SK-N-SH treated with all-trans-retinoic acid at 6 μM for 48 hours (cell line): ENCODE measurements at regions not wholly inside any gene's neighbourhood (a gene's known extent, or its start where the extent isn't known, plus 50 kb on each side); places are given as distances from the start of the nearest gene placed in this dataset.

Experiments
- ATAC-seq: fragments of 200-7000 bp; cut with Tn5 transposase; 3 replicates; pipeline ENCODE4 v1.9.1; 2020; ENCODE audit warnings: mild to moderate bottlenecking, moderate library complexity
- ARNTL ChIP-seq: fragments of 450-650 bp; formaldehyde crosslinking; IDR thresholded peaks from 2 replicates; pipeline ENCODE4 v1.5.0; 2020; ENCODE audit warnings: low read depth, mild to moderate bottlenecking, moderate library complexity, borderline replicate concordance
- BACH2 ChIP-seq: fragments of 250-450 bp; sonication (Bioruptor Pico); IDR thresholded peaks from 2 replicates; pipeline ENCODE4 v1.9.0; 2021; ENCODE audit warnings: mild to moderate bottlenecking, borderline replicate concordance
- CSDC2 ChIP-seq: fragments of 250-450 bp; sonication (Bioruptor Pico); IDR thresholded peaks from 2 replicates; pipeline ENCODE4 v1.5.0; 2020; ENCODE audit warnings: mild to moderate bottlenecking, moderate library complexity
- GLIS3 ChIP-seq: fragments of 250-450 bp; sonication (Bioruptor Pico); IDR thresholded peaks from 2 replicates; pipeline ENCODE4 v1.5.0; 2020; ENCODE audit warnings: mild to moderate bottlenecking, moderate library complexity
- ISL1 ChIP-seq: fragments of 250-450 bp; sonication (Bioruptor Pico); IDR thresholded peaks from 2 replicates; pipeline ENCODE4 v2.1.2; 2022; ENCODE audit warnings: mild to moderate bottlenecking, moderate library complexity
- OSR1 ChIP-seq: fragments of 250-450 bp; sonication (Bioruptor Pico); IDR thresholded peaks from 2 replicates; pipeline ENCODE4 v1.8.0; 2022; ENCODE audit warnings: moderate library complexity, mild to moderate bottlenecking, inconsistent platforms
- PATZ1 ChIP-seq: fragments of 250-450 bp; sonication (Bioruptor Pico); IDR thresholded peaks from 2 replicates; pipeline ENCODE4 v1.8.0; 2020; ENCODE audit warnings: mild to moderate bottlenecking, moderate library complexity, borderline replicate concordance
- PPARA ChIP-seq: fragments of 250-450 bp; sonication (Bioruptor Pico); IDR thresholded peaks from 2 replicates; pipeline ENCODE4 v1.5.0; 2020; ENCODE audit warnings: mild to moderate bottlenecking, borderline replicate concordance
- RARB ChIP-seq: fragments of 250-450 bp; sonication (Bioruptor Pico); IDR thresholded peaks from 2 replicates; pipeline ENCODE4 v1.8.0; 2021; ENCODE audit warnings: mild to moderate bottlenecking, moderate library complexity
- SNAI2 ChIP-seq: fragments of 250-450 bp; sonication (Bioruptor Pico); IDR thresholded peaks from 2 replicates; pipeline ENCODE4 v1.5.0; 2020; ENCODE audit warnings: mild to moderate bottlenecking, moderate library complexity
- TOX ChIP-seq: fragments of 250-450 bp; sonication (Bioruptor Pico); IDR thresholded peaks from 2 replicates; pipeline ENCODE4 v1.8.0; 2021; ENCODE audit warnings: mild to moderate bottlenecking, moderate library complexity, borderline replicate concordance
- ZC3H10 ChIP-seq: fragments of 250-450 bp; sonication (Bioruptor Pico); IDR thresholded peaks from 2 replicates; pipeline ENCODE4 v1.5.1; 2021; ENCODE audit warnings: mild to moderate bottlenecking, moderate library complexity
- ZNF565 ChIP-seq: fragments of 450-650 bp; formaldehyde crosslinking; conservative IDR thresholded peaks from 2 replicates; pipeline ENCODE4 v1.5.0; 2020; ENCODE audit warnings: low read depth, mild to moderate bottlenecking, moderate library complexity
- ZNF8 ChIP-seq: fragments of 450-650 bp; formaldehyde crosslinking; IDR thresholded peaks from 2 replicates; pipeline ENCODE4 v1.5.0; 2020; ENCODE audit warnings: mild to moderate bottlenecking, moderate library complexity
- TF ChIP-seq, protein P1 (sequence below): fragments of 250-450 bp; sonication (Bioruptor Pico); IDR thresholded peaks from 2 replicates; pipeline ENCODE4 v1.5.0; 2020; ENCODE audit warnings: mild to moderate bottlenecking, moderate library complexity

- no peak for ATAC-seq
- no peak for TF ChIP-seq SNAI2 (CRISPR knock-in tag)
- TF ChIP-seq, protein P1, sequence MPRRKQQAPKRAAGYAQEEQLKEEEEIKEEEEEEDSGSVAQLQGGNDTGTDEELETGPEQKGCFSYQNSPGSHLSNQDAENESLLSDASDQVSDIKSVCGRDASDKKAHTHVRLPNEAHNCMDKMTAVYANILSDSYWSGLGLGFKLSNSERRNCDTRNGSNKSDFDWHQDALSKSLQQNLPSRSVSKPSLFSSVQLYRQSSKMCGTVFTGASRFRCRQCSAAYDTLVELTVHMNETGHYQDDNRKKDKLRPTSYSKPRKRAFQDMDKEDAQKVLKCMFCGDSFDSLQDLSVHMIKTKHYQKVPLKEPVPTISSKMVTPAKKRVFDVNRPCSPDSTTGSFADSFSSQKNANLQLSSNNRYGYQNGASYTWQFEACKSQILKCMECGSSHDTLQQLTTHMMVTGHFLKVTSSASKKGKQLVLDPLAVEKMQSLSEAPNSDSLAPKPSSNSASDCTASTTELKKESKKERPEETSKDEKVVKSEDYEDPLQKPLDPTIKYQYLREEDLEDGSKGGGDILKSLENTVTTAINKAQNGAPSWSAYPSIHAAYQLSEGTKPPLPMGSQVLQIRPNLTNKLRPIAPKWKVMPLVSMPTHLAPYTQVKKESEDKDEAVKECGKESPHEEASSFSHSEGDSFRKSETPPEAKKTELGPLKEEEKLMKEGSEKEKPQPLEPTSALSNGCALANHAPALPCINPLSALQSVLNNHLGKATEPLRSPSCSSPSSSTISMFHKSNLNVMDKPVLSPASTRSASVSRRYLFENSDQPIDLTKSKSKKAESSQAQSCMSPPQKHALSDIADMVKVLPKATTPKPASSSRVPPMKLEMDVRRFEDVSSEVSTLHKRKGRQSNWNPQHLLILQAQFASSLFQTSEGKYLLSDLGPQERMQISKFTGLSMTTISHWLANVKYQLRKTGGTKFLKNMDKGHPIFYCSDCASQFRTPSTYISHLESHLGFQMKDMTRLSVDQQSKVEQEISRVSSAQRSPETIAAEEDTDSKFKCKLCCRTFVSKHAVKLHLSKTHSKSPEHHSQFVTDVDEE (CRISPR knock-in tag) = no peak
- TF ChIP-seq CSDC2 = no peak
- no peak for TF ChIP-seq ZC3H10 (CRISPR knock-in tag)
- no peak for TF ChIP-seq OSR1 (CRISPR knock-in tag)
- TF ChIP-seq PATZ1 (CRISPR knock-in tag) = no peak
- no peak for TF ChIP-seq ISL1 (CRISPR knock-in tag)
- no peak for TF ChIP-seq GLIS3
- TF ChIP-seq ZNF565 (CRISPR knock-in tag) = no peak
- no peak for TF ChIP-seq PPARA (CRISPR knock-in tag)
- no peak for TF ChIP-seq TOX (CRISPR knock-in tag)
- no peak for TF ChIP-seq BACH2
- TF ChIP-seq ARNTL (CRISPR knock-in tag) = no peak
- TF ChIP-seq RARB (CRISPR knock-in tag) = no peak
- TF ChIP-seq ZNF8 (CRISPR knock-in tag) = no peak
Observed at GRCh38 chr11:13908535-13908934, 54.0 kb upstream of the SPON1 start.
